ENCODE measurements at regions not wholly inside any gene's neighbourhood (a gene's known extent, or its start where the extent isn't known, plus 50 kb on each side); places are given as distances from the start of the nearest gene placed in this dataset.

DNA sequence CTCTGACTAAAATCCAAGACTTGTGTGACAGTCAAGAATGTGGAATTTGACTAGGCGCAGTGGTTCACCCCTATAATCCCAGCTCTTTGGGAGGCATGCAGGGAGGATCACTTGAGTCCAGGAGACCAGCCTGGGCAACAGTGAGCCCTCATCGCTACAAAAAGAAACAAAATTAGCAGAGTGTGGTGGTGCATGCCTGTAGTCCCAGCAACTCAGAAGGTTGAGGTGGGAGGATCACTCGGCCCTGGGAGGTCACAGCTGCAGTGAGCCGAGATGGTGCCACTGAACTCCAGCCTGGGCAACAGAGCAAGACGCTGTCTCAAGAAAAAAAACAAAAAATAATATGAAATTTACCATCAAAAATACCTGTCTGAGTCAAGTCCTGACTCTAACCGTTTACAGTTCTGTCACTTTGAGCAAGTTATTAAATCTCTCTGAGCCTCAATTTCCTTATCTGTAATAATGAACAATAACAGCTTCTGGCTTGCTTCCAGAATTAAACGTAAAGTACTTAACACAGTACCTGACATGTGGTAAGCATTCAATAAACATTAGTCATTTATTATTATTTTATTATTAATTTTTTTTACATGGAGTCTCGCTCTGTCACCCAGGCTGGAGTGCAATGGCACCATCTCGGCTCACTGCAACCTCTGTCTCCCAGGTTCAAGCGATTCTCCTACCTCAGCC is 204.6 kb upstream of the TSC22D1 start:
- FAIRE-seq (no peak), DNase-seq (ENCODE audit: low read depth in 1 of 2, low spot score in 2 of 2) (no peak)
- Histone ChIP-seq H3K4me2 (ENCODE audit: insufficient read depth in 1 of 2, low read depth in 2 of 2, low read length in 2 of 2) (no peak overlapping the region), H2BK120ac (replicated peaks; ENCODE audit: low read depth, low read length) (no peak overlapping the region), H3K79me1 (ENCODE audit: low read depth, low read length) (no peaks in the 10 kb centered on the region), H3K4me3 (ENCODE audit: extremely low read depth in 1 of 4, insufficient read depth in 2 of 4, low read depth in 3 of 4, low read length in 4 of 4) (no peak overlapping the region), H3K14ac (ENCODE audit: insufficient read length) (no peak overlapping the region), H2AFZ (ENCODE audit: low read length) (no peak overlapping the region), H2BK20ac (ENCODE audit: low read length) (no peak overlapping the region), H3K27me3 (replicated peaks in 1 of 4; ENCODE audit: control insufficient read depth in 3 of 4, extremely low read depth in 1 of 4, insufficient read depth in 3 of 4, low read length in 3 of 4) (no peaks in the 10 kb centered on the region), H4K5ac (ENCODE audit: insufficient read length, low read depth, low read length) (no peak overlapping the region), H3K9ac (replicated peaks in 1 of 4; ENCODE audit: extremely low read depth in 1 of 4, low read depth in 3 of 4, low read length in 3 of 4) (no peak overlapping the region), H3K23ac (ENCODE audit: insufficient read length) (no peak overlapping the region), H4K20me1 (replicated peaks in 1 of 2; ENCODE audit: control insufficient read depth in 1 of 2, insufficient read depth in 2 of 2, low read length in 2 of 2) (no peaks in the 10 kb centered on the region), H2BK12ac (ENCODE audit: low read depth, low read length) (no peak overlapping the region), H2BK5ac (ENCODE audit: low read depth, low read length) (no peak overlapping the region), H3K56ac (replicated peaks; ENCODE audit: insufficient read length, low read depth, low read length) (no peak overlapping the region), H3K79me2 (ENCODE audit: control insufficient read depth in 1 of 2, insufficient read depth in 2 of 2, low read length in 2 of 2) (no peaks in the 10 kb centered on the region), H3K36me3 (ENCODE audit: control insufficient read depth in 2 of 4, insufficient read depth in 4 of 4, low read length in 3 of 4) (no peaks in the 10 kb centered on the region), H2AK5ac (ENCODE audit: low read depth, low read length) (no peak overlapping the region), H2BK15ac (ENCODE audit: low read length) (no peak overlapping the region), H3K27ac (ENCODE audit: low read depth, low read length) (no peak overlapping the region), H3K4me1 (replicated peaks in 1 of 4; ENCODE audit: control insufficient read depth in 3 of 4, insufficient read depth in 4 of 4, low read length in 3 of 4) (no peaks in the 10 kb centered on the region), H4K8ac (ENCODE audit: extremely low read depth, insufficient read depth, low read length) (no peak overlapping the region), H3K18ac (ENCODE audit: extremely low read depth, low read length) (no peak overlapping the region), H3K9me3 (ENCODE audit: insufficient read depth in 2 of 2, low read depth in 1 of 2, low read length in 1 of 2) (no peaks in the 10 kb centered on the region), H3K4ac (replicated peaks; ENCODE audit: insufficient read length, low read depth, low read length) (no peak overlapping the region), H4K91ac (replicated peaks; ENCODE audit: insufficient read length, low read length) (no peak overlapping the region), H3K23me2 (ENCODE audit: low read depth, low read length) (no peaks in the 10 kb centered on the region)
- TF ChIP-seq HDAC2 (IDR thresholded peaks at IDR 0.05; ENCODE audit: borderline replicate concordance in 1 of 2, low read depth in 2 of 2, low read length in 2 of 2), result no peak
- 92% methylated on average over 10 of the region's 10 CpGs; no CpG with 5 or more reads in 1 of the 2 experiments for WGBS, 2 experiments (ENCODE audit: extremely low coverage in 1 of 2, insufficient coverage in 1 of 2, insufficient read length in 1 of 2, insufficient replicate concordance in 2 of 2, low coverage in 1 of 2, low lambda C conversion rate in 2 of 2, missing lambda C conversion rate in 1 of 2)
- ChIA-PET POLR2A (ENCODE audit: partially characterized antibody) (no interaction called here), CTCF (ENCODE audit: partially characterized antibody) (interaction anchor here (1.3 kb wide), 1 partner anchor 9 kb away, joined by 4 read pairs; no protein-coding TSS in a partner anchor)
